DND-41 (cell line): ENCODE measurements at regions not wholly inside any gene's neighbourhood (a gene's known extent, or its start where the extent isn't known, plus 50 kb on each side); places are given as distances from the start of the nearest gene placed in this dataset.

Experiments used
- EZH2 ChIP-seq: IDR thresholded peaks from 3 replicates; pipeline ENCODE4 v1.6.1; 2012; ENCODE audit warnings: borderline replicate concordance, low read depth, mild to moderate bottlenecking, moderate library complexity, low read length, inconsistent platforms; ENCODE audit not compliant: severe bottlenecking
- TF ChIP-seq, protein P1 (sequence below): IDR thresholded peaks from 2 replicates; pipeline ENCODE4 v1.5.1; 2012; ENCODE audit warnings: borderline replicate concordance, low read length, moderate library complexity, mild to moderate bottlenecking; ENCODE audit not compliant: poor library complexity, severe bottlenecking; ENCODE audit errors: extremely low read depth

DNA sequence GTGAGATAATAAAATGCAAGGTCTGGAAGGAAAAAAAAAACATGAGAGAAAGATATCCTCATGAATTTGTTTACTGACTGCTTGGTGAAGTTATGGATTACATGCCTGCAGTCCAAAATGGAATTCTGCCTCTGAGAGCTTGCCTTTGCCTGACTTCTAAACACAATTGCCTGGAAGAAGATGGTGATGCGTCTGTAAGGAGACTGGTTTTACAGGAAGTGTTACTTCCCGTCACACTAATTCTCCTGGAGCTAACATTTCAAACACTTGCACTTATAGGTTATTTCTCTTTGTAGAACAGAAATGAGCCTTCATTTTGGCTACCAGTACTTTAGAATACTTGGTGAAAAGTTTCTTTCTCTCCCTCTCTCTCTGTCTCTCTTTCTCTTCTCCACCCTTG is 884.3 kb downstream of the TSN start:
- TF ChIP-seq, protein P1, sequence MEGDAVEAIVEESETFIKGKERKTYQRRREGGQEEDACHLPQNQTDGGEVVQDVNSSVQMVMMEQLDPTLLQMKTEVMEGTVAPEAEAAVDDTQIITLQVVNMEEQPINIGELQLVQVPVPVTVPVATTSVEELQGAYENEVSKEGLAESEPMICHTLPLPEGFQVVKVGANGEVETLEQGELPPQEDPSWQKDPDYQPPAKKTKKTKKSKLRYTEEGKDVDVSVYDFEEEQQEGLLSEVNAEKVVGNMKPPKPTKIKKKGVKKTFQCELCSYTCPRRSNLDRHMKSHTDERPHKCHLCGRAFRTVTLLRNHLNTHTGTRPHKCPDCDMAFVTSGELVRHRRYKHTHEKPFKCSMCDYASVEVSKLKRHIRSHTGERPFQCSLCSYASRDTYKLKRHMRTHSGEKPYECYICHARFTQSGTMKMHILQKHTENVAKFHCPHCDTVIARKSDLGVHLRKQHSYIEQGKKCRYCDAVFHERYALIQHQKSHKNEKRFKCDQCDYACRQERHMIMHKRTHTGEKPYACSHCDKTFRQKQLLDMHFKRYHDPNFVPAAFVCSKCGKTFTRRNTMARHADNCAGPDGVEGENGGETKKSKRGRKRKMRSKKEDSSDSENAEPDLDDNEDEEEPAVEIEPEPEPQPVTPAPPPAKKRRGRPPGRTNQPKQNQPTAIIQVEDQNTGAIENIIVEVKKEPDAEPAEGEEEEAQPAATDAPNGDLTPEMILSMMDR, result no peak
- TF ChIP-seq EZH2, result no peak
